RWPE1 (cell line): ENCODE measurements at regions not wholly inside any gene's neighbourhood (a gene's known extent, or its start where the extent isn't known, plus 50 kb on each side); places are given as distances from the start of the nearest gene placed in this dataset.
A peak's percentile ranks its signal among the peaks of the same experiment; 100 is the strongest.

Source experiments
- CTCF ChIA-PET: fragments of 350-600 bp; sonication (Branson Sonifier 250); formaldehyde crosslinking; extraction: SDS; loops from one replicate; lab custom pipeline; 2021; lab: Yijun Ruan, JAX
- POLR2A ChIA-PET: fragments of 400-600 bp; formaldehyde crosslinking; extraction: SDS; loops from one replicate; lab custom pipeline; 2020; ENCODE audit warnings: antibody characterized with exemption; ENCODE audit not compliant: low non-redundant PET; lab: Yijun Ruan, JAX
- DNase-seq: peaks from one replicate; pipeline ENCODE4 v3.0.0; 2012; ENCODE audit warnings: low spot score
- H3K27ac ChIP-seq: fragments of 450-650 bp; 2 replicates; pipeline ENCODE4 v1.5.1; 2017
- TF ChIP-seq, protein P1 (sequence below): fragments of 450-650 bp; conservative IDR thresholded peaks from 2 replicates; pipeline ENCODE4 v1.5.1; 2017; ENCODE audit warnings: low read depth, mild to moderate bottlenecking

DNA sequence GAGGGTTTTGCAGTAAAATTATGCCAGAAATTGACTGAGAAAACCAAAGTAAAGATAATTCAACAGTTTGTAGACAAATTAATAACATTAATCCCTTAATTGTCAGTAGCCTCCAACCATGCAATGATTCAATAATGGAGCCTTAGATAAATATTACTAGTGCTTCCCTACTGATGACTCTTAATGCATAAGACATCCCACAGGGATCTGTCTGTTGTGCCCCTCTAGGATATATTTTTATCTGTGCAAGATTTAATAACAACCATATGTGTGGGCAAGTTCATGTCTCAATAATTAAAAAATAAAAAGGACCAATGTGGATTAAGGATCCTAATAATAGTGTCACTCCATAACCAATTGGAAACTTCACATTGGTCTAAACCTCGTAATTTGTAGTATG lies 230.3 kb upstream of the TCF4 start:
- ChIA-PET POLR2A (no interaction called here), CTCF (no interaction called here)
- TF ChIP-seq, protein P1, sequence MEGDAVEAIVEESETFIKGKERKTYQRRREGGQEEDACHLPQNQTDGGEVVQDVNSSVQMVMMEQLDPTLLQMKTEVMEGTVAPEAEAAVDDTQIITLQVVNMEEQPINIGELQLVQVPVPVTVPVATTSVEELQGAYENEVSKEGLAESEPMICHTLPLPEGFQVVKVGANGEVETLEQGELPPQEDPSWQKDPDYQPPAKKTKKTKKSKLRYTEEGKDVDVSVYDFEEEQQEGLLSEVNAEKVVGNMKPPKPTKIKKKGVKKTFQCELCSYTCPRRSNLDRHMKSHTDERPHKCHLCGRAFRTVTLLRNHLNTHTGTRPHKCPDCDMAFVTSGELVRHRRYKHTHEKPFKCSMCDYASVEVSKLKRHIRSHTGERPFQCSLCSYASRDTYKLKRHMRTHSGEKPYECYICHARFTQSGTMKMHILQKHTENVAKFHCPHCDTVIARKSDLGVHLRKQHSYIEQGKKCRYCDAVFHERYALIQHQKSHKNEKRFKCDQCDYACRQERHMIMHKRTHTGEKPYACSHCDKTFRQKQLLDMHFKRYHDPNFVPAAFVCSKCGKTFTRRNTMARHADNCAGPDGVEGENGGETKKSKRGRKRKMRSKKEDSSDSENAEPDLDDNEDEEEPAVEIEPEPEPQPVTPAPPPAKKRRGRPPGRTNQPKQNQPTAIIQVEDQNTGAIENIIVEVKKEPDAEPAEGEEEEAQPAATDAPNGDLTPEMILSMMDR, result no peak

DNA sequence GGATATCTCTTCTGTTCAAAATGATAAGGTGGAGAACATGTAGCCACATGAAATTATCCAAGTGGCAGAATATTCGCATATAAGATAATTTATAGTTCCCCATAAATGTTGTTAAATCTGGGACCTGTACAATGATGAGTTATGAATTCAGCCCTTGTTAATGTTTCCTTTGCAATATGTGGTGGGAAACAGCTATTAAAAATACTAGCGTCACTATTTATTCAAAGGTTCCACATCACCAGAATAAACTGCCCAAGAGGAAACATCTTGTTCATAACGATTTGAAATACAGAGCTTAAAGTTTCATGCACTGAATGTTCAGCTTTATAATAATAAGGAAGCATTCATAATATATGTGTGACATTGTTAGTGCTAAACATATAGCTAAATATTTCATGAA lies 223.9 kb upstream of the TCF4 start:
- CTCF ChIA-PET, result no interaction called here
- TF ChIP-seq, protein P1, result no peak
- H3K27ac ChIP-seq, result no peak overlapping the region
- no peak for DNase-seq
- POLR2A ChIA-PET, result no interaction called here

More for the DNA sequence above, 230.3 kb upstream of the TCF4 start:
- no peak overlapping the region for H3K27ac ChIP-seq
- no peak for DNase-seq

DNA sequence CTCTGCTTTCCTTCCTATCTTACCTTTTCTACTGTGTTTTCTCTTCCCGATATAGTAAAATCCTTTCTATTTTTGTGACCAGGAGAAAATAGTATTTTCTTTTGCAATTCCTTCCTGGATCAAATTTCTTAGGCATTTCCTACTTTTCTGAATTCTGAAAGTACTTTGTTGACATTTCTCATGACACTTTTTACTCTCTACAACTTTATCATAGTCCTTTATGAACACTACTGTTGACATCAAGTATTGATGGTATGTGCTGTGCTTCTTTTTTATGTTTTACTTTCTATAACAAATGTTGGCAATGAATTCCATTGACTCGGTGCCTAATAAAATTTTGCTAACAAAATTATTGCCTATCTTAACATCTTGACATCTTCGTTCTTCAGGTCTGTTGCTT lies 217.7 kb upstream of the TCF4 start:
- DNase-seq, result no peak
- ChIA-PET CTCF (no interaction called here), POLR2A (no interaction called here)
- TF ChIP-seq, protein P1, result no peak
- no peak overlapping the region for H3K27ac ChIP-seq

DNA sequence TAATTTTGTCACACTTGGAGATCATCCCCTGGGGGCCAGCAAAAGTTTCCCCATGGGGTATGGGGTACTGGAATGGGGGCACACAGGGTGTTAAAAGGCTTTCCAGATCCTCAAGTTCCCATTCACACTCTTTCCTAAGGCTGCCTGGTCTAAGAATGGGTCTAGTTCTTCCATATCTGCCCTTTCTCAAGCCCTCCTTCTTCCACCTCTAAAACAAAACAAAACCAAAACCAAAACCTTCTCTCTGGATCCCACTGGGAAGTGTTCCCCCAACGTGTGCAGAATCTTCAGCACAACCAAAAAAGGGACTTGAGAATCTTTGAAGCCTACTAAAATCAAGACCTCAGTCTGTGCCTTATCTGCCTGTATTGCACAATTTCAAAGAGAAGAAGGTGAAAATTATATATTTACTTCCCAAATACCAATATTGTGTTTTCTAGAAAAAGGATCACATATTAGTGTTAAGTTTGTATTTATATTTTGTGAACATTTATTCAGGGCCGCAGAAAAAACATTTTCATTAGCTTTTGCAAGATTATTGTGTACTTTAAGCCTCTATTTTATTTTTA lies 207.2 kb upstream of the TCF4 start:
- CTCF ChIA-PET, result no interaction called here
- TF ChIP-seq, protein P1, result no peak
- no peak for DNase-seq
- H3K27ac ChIP-seq, result no peak overlapping the region
- POLR2A ChIA-PET, result no interaction called here

DNA sequence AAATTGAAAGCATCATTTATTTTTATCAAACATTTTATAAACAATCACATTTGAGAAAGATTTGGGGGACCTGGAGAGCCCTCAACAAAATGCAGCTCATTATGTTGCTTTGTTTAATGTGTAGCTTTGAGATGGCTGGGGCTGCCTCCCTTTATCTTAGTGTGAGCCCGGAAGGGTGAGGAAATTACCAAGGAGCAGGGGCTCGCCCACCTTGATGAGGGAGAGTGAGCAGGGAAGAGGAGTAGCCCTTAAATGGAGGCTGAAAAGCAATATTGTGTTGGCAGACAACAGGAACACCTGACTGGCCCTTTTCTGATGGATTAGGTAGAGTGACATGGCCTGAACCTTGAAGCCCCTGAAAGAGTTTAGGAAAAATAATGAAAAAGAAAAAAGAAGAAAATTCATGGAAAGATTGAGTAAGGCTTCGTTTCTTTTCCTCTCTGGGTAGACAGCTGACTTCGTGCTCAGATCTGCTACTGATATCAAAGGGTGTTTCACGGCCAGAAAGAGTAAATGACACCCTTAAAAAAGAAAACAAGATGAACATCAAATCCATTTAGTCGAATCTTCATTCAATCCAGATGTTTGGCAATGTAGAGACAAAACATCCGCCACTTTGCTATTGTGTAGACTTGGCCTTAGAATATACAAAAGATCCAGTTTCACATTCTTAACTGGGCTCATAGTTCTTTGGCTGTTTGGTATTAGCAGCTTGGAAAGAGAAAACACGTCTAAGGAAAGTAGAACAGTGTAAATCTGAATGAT lies 206.5 kb upstream of the TCF4 start:
- ChIA-PET CTCF (no interaction called here), POLR2A (no interaction called here)
- H3K27ac ChIP-seq, result no peak overlapping the region
- TF ChIP-seq, protein P1, result no peak
- no peak for DNase-seq

DNA sequence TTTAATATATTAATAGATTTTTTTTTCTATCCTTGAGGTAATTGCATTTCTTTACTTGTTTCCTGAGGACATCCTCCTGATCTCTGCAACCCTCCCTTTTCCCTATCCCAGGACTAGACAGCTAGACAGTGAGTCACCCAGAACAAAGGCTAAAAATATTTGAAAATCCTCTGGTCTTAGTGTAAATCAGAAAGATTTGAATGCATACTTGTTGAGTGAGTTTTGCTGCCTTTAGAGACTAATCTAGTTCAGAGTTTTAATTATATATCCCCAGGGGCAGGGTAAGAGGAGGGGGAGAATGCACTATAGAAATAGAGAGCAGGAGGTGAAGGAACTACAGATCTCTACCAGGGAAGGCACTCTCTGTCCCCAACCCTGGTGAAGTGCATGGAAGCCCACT lies 202.3 kb upstream of the TCF4 start:
- ChIA-PET POLR2A (no interaction called here), CTCF (no interaction called here)
- TF ChIP-seq, protein P1, result no peak
- DNase-seq, result peak; percentile 59
- H3K27ac ChIP-seq, result peak overlapping the region; percentile 78; the same call in 1 of the 2 replicates
